HUES48 (cell line): ENCODE measurements at regions not wholly inside any gene's neighbourhood (a gene's known extent, or its start where the extent isn't known, plus 50 kb on each side); places are given as distances from the start of the nearest gene placed in this dataset.
"Not testable (repeated sequence)": the region's sequence is repeated elsewhere in the genome, so short reads cannot be mapped to it uniquely, and the experiment has no call there.

ENCODE experiments used
- H3K27ac ChIP-seq: one replicate; pipeline ENCODE4 v1.7.0; 2013; ENCODE audit warnings: low read depth, low read length, inconsistent platforms
- H3K27me3 ChIP-seq: 2 replicates; pipeline ENCODE4 v1.6.1; 2013; ENCODE audit warnings: mild to moderate bottlenecking, low read length; ENCODE audit not compliant: control insufficient read depth, insufficient read depth
- H3K36me3 ChIP-seq: 2 replicates; pipeline ENCODE4 v1.6.1; 2013; ENCODE audit warnings: low read length; ENCODE audit not compliant: control insufficient read depth, insufficient read depth
- H3K4me1 ChIP-seq: 2 replicates; pipeline ENCODE4 v1.6.1; 2013; ENCODE audit warnings: mild to moderate bottlenecking, low read length; ENCODE audit not compliant: control insufficient read depth, insufficient read depth
- H3K4me3 ChIP-seq: 2 replicates; pipeline ENCODE4 v1.5.1; 2013; ENCODE audit warnings: mild to moderate bottlenecking, low read depth, low read length
- H3K9ac ChIP-seq: 2 replicates; pipeline ENCODE4 v1.6.1; 2013; ENCODE audit warnings: mild to moderate bottlenecking, low read depth, low read length, moderate library complexity
- H3K9me3 ChIP-seq: 2 replicates; pipeline ENCODE4 v1.6.1; 2013; ENCODE audit warnings: low read length; ENCODE audit not compliant: control insufficient read depth, insufficient read depth

DNA sequence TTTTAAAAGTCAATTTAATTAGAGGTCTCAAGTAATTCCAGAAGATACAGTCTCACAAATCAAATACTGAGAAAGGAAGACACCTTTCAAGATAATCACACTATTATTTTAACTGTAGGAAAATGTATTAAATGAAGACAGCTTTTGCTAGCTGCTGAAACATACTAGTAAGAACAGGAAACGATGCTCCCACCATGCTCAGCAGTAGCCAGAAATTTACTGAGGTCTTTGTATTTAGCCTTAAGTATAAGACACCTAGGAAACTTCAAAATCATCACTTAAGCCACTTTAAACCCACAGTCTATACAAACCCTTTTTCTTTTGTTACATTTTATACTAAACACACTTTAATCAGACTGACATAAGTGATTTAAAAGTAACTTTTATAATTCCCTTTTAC is 72.7 kb upstream of the NPIPB12 start:
- not testable (repeated sequence) for H3K4me1 ChIP-seq, H3K9me3 ChIP-seq, H3K9ac ChIP-seq, H3K36me3 ChIP-seq, H3K27me3 ChIP-seq, H3K4me3 ChIP-seq, H3K27ac ChIP-seq

DNA sequence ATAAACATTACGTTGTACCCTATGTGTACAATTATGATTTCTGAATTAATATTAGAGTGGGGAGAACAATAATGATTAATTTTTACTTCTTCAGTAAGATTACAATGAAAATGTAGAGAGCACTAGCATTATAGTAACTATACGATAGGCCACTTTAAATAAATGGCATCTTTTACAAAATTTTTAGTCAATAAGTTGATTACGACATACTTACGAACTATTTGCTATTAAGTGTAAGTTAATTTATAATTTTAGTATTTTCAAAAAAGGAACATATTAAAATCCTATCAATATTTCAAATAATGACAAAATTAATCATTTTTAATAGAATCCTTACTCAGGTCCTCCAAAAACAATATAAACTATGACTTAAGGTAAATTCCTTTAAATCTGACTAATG is 75.6 kb upstream of the NPIPB12 start:
- not testable (repeated sequence) for H3K9ac ChIP-seq, H3K36me3 ChIP-seq

DNA sequence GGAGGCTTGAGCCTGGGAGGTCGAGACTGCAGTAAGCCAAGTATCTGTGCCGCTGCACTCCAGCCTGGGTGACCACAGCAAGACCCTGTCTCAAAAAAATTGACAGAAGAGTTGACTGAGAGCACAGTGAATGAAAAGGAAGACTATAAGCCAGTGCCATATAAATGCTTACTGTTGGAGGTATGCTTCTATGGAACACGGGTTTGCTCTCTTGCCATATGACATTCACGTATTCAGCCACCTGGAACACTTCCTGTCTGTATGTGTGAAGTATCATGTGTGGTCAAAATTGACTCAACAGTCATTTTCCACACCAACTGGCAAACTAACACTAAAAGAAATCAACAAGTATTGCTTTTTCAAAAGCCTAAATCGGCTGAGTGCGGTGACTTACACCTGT is 71.1 kb upstream of the SPN start:
- not testable (repeated sequence) for H3K4me1 ChIP-seq, H3K9me3 ChIP-seq, H3K4me3 ChIP-seq

More for the DNA sequence above, 75.6 kb upstream of the NPIPB12 start:
- H3K9me3 ChIP-seq, H3K4me1 ChIP-seq, H3K4me3 ChIP-seq, H3K27me3 ChIP-seq, H3K27ac ChIP-seq: not testable (repeated sequence)

DNA sequence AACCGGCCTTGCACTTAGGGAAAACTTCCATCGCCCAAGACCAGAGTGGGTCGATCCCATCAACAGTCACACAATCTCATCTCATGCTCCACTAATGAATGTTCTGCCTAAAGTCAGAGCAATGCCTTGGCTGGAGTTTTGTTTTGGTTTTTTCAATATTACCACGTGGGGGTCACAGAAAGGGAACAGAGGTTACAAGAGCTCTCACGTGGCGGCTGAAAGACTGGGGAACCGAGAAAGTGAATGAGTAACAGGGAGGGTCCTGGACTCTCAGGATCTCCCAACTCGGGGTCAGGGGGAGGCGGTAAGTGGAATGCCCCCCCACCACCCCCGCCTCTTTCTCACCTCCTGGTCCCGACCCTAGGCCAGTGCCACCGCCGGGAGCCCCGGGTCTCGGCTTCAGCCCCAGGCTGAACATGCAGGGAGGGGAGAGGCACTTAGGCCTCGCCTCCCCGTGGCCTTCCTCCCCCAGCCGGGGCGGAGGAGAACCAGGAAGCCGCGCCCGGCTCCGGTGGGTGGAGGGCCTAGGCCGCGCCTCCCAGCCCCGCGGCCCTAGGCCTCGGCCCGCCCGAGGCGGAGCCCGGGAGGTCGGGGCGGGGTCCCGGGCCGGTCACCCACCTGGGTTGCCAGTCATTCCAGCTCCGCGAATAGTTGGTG is 68.7 kb upstream of the SPN start:
- H3K9ac ChIP-seq, H3K36me3 ChIP-seq, H3K9me3 ChIP-seq, H3K27me3 ChIP-seq, H3K4me1 ChIP-seq: not testable (repeated sequence)
- Histone ChIP-seq H3K27ac (peak overlapping the region; percentile 95), H3K4me3 (peak overlapping the region; percentile 89)

More for the DNA sequence above, 71.1 kb upstream of the SPN start:
- not testable (repeated sequence) for H3K27me3 ChIP-seq, H3K27ac ChIP-seq, H3K9ac ChIP-seq, H3K36me3 ChIP-seq

DNA sequence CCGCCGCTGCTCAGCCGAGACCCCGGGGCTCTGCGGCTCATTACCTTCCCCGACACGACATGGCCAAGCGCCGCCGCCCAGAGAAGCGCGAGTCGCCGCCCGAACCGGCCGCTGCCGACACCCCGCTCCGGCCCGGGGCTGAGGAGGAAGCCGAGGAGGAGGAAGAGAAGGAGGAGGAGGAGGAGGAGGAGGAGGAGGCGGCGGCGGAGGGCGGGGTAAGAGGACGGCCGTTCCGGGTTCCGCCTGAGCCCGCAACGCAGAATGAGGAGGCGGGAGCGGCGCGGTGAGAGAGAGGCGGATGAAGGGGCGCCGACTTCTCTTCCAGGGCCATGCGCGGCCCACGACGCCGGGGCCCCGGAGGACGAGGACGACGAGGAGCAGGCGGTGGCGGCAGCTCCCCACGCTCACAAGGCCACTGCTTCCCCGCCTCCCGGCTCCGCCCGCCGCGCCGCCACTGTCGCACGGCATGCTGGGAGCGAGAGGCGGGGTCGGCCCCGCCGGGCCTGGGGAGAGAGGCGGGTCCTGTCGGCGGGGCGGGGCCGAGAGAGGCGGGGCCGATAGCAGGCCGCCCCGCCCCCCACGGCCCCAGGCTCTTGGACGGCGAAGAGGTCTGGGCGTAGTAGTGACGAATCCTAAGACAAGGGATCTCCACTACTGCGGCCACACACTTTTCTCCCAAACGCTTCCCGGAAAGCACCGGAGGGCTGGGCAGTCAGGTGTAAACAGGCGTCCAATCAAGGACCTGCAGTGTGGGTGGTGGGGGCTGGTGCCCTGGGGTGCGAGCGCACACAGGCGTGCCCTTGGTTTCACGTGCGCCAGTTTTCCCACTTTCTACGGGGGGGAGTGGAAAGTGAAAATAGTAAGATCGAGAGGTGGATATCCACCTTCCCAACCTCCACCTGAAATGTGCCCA is 67.9 kb upstream of the SPN start:
- not testable (repeated sequence) for H3K27me3 ChIP-seq, H3K36me3 ChIP-seq, H3K4me1 ChIP-seq, H3K9me3 ChIP-seq
- Histone ChIP-seq H3K27ac (peak overlapping the region; percentile 95), H3K9ac (peak overlapping the region; percentile 86; the same call in 1 of the 2 replicates), H3K4me3 (peak overlapping the region; percentile 89)

DNA sequence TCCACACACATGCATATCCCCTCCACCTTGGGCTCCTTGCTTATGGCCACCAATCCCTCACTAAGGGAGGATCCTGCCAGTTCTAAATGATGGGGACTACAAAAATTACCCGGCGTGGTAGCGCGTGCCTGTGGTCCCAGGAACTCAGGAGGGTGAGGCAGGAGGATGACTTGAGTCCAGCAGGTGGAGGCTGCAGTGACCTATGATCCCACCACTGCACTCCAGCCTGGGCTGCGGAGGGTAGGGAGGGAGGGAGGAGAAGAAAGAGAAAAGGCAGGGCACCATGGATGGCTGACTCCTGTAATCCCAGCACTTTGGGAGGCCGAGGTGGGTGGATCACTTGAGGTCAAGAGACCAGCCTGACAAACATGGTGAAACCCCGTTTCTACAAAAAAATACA is 66.0 kb upstream of the SPN start:
- H3K9me3 ChIP-seq, H3K4me3 ChIP-seq, H3K9ac ChIP-seq, H3K27me3 ChIP-seq, H3K36me3 ChIP-seq, H3K27ac ChIP-seq, H3K4me1 ChIP-seq: not testable (repeated sequence)

DNA sequence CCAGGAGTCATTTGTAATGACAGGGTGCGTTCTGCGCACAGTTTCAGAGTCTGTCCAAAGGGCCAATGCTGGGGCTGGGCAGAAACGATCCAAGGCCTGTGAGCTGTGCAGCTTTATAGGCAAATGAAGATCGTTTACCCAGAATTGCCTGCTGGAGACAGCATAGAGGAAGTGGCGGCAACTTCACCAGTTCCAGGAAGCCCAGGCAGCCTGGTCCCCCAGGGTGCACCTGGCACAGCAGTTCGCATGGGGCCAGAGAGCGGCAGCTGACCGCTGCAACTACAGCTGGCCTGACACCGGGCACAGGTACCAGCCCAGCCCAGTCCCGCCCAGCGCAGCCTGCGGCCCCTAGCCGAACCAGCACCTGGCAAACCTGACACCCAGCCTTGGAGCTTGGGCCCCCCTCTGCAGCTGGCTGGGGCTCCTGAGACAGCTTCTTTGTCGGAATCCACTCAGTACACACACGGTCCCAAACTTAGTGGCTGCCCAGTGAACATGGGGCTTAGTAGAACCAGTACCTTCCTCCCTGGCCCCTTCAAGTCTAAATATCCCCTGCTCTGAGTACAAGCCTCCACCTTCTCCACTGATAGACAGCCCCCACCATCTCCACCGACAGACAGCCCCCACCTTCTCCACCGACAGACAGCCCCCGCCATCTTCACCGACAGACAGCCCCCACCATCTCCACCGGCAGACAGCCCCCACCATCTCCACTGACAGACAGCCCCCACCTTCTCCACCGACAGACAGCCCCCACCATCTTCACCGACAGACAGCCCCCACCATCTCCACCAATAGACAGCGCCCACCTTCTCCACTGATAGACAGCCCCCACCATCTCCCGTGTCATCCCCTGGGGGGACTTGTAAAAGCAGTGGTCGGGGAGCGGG is 62.7 kb upstream of the SPN start:
- H3K27ac ChIP-seq, H3K36me3 ChIP-seq, H3K4me3 ChIP-seq, H3K9ac ChIP-seq, H3K27me3 ChIP-seq, H3K9me3 ChIP-seq, H3K4me1 ChIP-seq: not testable (repeated sequence)

DNA sequence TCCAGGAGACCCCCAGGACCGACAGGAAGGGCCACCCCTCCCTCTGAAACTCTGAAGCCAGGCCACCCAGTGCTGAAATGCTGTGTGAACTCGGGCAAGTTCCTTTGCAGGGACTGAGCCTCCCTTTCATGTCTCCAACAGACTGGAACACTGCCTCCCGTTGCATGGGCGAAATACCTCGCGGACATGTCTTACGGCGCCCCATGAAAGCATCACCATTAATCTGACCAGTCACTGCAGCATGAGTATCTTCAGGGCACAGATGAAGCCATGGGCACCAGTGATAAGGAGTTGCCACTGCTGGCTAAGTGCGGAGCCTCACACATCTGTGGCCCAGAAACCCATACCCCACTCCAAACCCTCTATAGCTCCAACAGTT is 60.8 kb upstream of the SPN start:
- not testable (repeated sequence) for H3K9ac ChIP-seq, H3K4me3 ChIP-seq, H3K27me3 ChIP-seq, H3K36me3 ChIP-seq, H3K4me1 ChIP-seq, H3K9me3 ChIP-seq, H3K27ac ChIP-seq

DNA sequence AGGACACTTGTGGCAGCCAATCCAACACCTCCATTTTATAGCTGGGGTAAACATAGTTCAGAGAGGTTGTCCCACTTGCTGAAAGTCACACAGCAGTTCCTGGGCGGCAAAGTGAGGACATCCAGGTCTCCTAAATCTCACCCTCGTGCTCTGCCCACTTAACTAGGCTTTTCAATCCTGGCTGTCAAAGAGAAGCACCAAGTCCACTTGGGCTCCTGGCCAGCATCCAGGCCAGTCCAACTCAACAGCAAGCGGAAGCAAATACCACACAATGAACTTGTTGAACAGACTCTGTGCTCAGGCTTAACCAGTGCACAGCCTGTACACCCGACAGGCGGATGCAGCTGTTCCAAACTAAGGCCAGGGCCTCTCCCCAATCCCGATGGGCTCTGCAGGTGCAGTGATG is 60.4 kb upstream of the SPN start:
- H3K9me3 ChIP-seq, H3K36me3 ChIP-seq, H3K27ac ChIP-seq, H3K4me1 ChIP-seq, H3K9ac ChIP-seq, H3K4me3 ChIP-seq, H3K27me3 ChIP-seq: not testable (repeated sequence)

DNA sequence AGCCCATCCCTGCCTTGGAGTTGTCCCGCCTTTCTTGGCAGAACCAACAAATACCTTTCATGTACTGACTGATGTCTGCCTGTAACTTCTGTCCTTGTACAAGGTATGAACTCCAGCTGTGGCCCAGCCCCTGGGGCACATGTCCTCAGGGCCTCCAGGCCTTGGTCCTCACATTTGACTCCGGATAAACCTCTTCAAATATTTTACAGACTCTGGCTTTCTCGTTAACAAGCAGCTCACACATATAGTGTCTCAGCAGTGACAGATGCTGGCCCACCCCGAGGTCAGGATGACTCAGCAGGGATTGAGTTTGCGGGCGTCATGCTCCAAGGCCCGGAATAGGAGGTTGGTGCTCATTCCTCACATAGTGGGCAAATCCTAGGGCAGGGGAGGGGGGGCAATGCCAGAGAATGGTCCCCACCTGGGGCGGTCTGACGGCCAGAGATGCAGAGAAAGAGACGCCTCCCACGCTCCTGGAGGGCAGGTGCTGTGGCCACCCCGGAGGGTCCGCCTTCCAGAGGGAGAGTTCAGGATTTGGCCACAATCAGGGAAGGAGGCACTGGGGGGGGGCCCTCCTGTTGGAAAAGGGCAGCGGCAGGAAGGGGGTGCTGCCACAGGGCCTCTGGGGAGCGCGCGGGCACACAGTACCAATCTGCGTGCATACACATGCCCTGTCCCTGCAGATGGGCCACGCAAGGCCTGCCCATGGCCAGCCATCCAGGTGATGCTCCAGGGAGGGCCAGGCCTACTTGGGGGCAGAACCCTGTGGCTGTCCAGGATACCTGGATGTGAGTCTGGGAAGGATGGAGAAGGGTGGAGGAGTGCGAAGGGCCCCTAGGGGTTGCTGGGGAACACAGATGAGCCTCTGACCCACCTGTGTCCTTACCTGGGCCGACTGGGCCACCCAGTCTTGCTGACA is 58.2 kb upstream of the SPN start:
- not testable (repeated sequence) for H3K36me3 ChIP-seq, H3K27me3 ChIP-seq, H3K9me3 ChIP-seq, H3K4me1 ChIP-seq, H3K4me3 ChIP-seq, H3K27ac ChIP-seq, H3K9ac ChIP-seq
